Immature natural killer cell (primary cell): ENCODE measurements at regions not wholly inside any gene's neighbourhood (a gene's known extent, or its start where the extent isn't known, plus 50 kb on each side); places are given as distances from the start of the nearest gene placed in this dataset.

ENCODE experiments used
- DNase-seq, 3 donors: peaks; one replicate each; pipeline ENCODE4 v3.0.0; 2022; ENCODE audit warnings: mixed read lengths in 1 of 3
- H3K27ac Mint-ChIP-seq, 6 donors: one replicate each; pipeline ENCODE4 v1.8.0; 2020; ENCODE audit warnings: mixed read lengths in 6 of 6, mild to moderate bottlenecking in 5 of 6, inconsistent platforms in 4 of 6, moderate library complexity in 3 of 6
- H3K27me3 Mint-ChIP-seq, 3 donors: one replicate each; pipeline ENCODE4 v1.8.0; 2020 to 2021; ENCODE audit warnings: low read depth in 3 of 3, mild to moderate bottlenecking in 3 of 3, mixed read lengths in 3 of 3, moderate library complexity in 3 of 3, inconsistent platforms in 1 of 3
- H3K36me3 Mint-ChIP-seq, 3 donors: one replicate each; pipeline ENCODE4 v1.8.0; 2020; ENCODE audit warnings: mixed read lengths in 3 of 3, inconsistent platforms in 2 of 3, mild to moderate bottlenecking in 2 of 3
- H3K4me1 Mint-ChIP-seq, 2 donors: one replicate each; pipeline ENCODE4 v1.8.0; 2020; ENCODE audit warnings: inconsistent platforms in 2 of 2, mild to moderate bottlenecking in 2 of 2, mixed read lengths in 2 of 2, moderate library complexity in 1 of 2
- H3K4me3 Mint-ChIP-seq, 5 donors: one replicate each; pipeline ENCODE4 v1.8.0; 2020; ENCODE audit warnings: mild to moderate bottlenecking in 5 of 5, mixed read lengths in 5 of 5, inconsistent platforms in 3 of 5, moderate library complexity in 3 of 5
- H3K9me3 Mint-ChIP-seq, 6 donors: one replicate each; pipeline ENCODE4 v1.8.0; 2020; ENCODE audit warnings: mild to moderate bottlenecking in 6 of 6, mixed read lengths in 6 of 6, inconsistent platforms in 4 of 6, moderate library complexity in 3 of 6

DNA sequence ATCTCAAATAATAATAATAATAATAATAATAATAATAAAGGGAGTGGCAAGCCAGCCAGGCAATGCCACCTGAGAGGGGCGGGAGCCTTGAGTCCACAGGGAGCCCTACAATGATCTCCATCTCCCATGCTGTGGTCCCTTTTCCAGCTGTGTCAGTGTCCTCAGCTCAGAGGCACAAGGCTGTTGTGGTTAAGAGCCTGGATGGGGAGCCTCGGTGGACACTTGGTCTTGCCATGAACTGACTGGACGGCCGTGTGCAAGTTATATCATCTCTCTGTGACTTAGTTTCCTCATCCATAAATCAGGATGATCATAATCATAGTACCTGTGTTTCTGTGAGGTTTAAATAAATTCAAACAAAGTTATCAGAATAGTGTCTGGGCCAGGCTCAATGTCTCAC lies 127.8 kb upstream of the TIAM1 start:
- no peaks in the 10 kb centered on the region for H3K36me3 Mint-ChIP-seq
- H3K4me1 Mint-ChIP-seq = no peaks in the 10 kb centered on the region
- no peak overlapping the region for H3K27ac Mint-ChIP-seq
- H3K27me3 Mint-ChIP-seq = no peaks in the 10 kb centered on the region
- DNase-seq = no peak
- H3K4me3 Mint-ChIP-seq = no peak overlapping the region
- no peaks in the 10 kb centered on the region for H3K9me3 Mint-ChIP-seq

- Mint-ChIP-seq H3K4me1 (no peaks in the 10 kb centered on the region), H3K9me3 (no peaks in the 10 kb centered on the region), H3K27me3 (no peaks in the 10 kb centered on the region), H3K27ac (no peak overlapping the region), H3K4me3 (no peak overlapping the region), H3K36me3 (no peaks in the 10 kb centered on the region)
- no peak for DNase-seq
These were observed 127.0 kb upstream of the TIAM1 start for GRCh38 chr21:31470896-31471694.

GRCh38 chr21:31460980-31461379 lies 116.9 kb upstream of the TIAM1 start:
- Mint-ChIP-seq H3K36me3 (no peaks in the 10 kb centered on the region), H3K4me3 (no peak overlapping the region), H3K27ac (no peak overlapping the region), H3K9me3 (no peaks in the 10 kb centered on the region), H3K27me3 (peaks cover 1 to 6% (median 2%) of the 10 kb centered on the region in 3 donors), H3K4me1 (peaks cover 0 to 1% of the 10 kb centered on the region in 2 donors)
- DNase-seq = no peak

DNA sequence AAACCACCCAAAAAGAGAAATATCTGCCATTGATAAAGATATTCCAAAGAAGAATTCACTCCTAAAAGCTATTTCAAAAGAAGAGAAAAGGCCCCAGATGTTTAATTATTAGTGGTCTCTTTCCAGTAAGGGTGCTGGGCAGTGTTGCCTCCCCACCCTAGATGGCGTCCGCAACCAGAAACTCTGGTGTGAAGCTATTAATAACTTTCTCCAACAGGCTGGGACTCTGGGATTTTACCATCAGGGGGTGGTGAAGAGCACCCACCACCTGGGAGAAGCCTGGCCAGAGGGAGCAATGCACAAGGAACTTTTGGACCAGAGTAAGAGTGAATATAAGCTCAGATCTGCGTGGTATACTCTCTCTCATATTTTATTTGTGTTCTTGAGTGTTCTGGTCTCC lies 115.4 kb upstream of the TIAM1 start:
- Mint-ChIP-seq H3K36me3 (no peaks in the 10 kb centered on the region), H3K27me3 (peaks cover 1 to 6% (median 2%) of the 10 kb centered on the region in 3 donors), H3K4me3 (no peak overlapping the region), H3K9me3 (no peaks in the 10 kb centered on the region), H3K4me1 (peaks cover 0 to 1% of the 10 kb centered on the region in 2 donors), H3K27ac (no peak overlapping the region)
- no peak for DNase-seq

DNA sequence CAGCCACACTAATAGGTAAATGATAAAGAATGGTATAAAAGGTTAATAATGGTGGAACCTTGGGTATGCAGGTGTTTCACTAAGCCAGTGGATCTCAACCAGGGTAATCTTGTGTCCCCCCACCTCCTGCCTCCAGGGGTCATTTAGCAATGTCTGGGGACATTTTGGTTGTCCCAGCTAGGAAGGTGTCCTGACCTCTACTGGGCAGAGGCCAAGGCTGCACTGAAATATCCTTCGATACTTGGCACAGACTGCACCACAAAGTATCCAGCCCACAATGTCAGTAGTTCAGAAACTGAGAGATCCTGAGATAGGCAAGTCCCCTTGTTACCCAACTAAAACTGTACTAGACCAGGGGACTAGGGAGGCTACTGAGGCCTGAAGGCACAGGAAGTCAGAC lies 113.6 kb upstream of the TIAM1 start:
- peaks cover 0 to 1% of the 10 kb centered on the region in 2 donors for H3K4me1 Mint-ChIP-seq
- peaks cover 0 to 4% (median 0%) of the 10 kb centered on the region in 3 donors for H3K36me3 Mint-ChIP-seq
- H3K9me3 Mint-ChIP-seq = no peaks in the 10 kb centered on the region
- peaks cover 0 to 6% (median 1%) of the 10 kb centered on the region in 3 donors for H3K27me3 Mint-ChIP-seq
- H3K27ac Mint-ChIP-seq = no peak overlapping the region
- no peak overlapping the region for H3K4me3 Mint-ChIP-seq
- DNase-seq = peak in 1 of 3 donors; percentile 6

GRCh38 chr21:31456201-31456600 lies 112.1 kb upstream of the TIAM1 start:
- no peak overlapping the region for H3K4me3 Mint-ChIP-seq
- H3K27me3 Mint-ChIP-seq = peaks cover 0 to 4% (median 3%) of the 10 kb centered on the region in 3 donors
- H3K27ac Mint-ChIP-seq = no peak overlapping the region
- DNase-seq = no peak
- H3K36me3 Mint-ChIP-seq = peaks cover 0 to 4% (median 0%) of the 10 kb centered on the region in 3 donors
- H3K9me3 Mint-ChIP-seq = no peaks in the 10 kb centered on the region
- H3K4me1 Mint-ChIP-seq = peaks cover 0 to 1% of the 10 kb centered on the region in 2 donors

- peaks cover 0 to 4% (median 3%) of the 10 kb centered on the region in 3 donors for H3K27me3 Mint-ChIP-seq
- no peak overlapping the region for H3K4me3 Mint-ChIP-seq
- no peaks in the 10 kb centered on the region for H3K9me3 Mint-ChIP-seq
- DNase-seq = no peak
- peaks cover 0 to 1% of the 10 kb centered on the region in 2 donors for H3K4me1 Mint-ChIP-seq
- peaks cover 0 to 4% (median 0%) of the 10 kb centered on the region in 3 donors for H3K36me3 Mint-ChIP-seq
- H3K27ac Mint-ChIP-seq = no peak overlapping the region
These were observed 111.4 kb upstream of the TIAM1 start for GRCh38 chr21:31455506-31455905.

GRCh38 chr21:31450980-31451379 lies 106.9 kb upstream of the TIAM1 start:
- Mint-ChIP-seq H3K36me3 (peaks cover 0 to 4% (median 0%) of the 10 kb centered on the region in 3 donors), H3K4me3 (no peak overlapping the region), H3K27me3 (peaks cover 1 to 3% (median 1%) of the 10 kb centered on the region in 3 donors), H3K27ac (no peak overlapping the region), H3K4me1 (peaks cover 21 to 22% of the 10 kb centered on the region in 2 donors), H3K9me3 (no peaks in the 10 kb centered on the region)
- DNase-seq = no peak

DNA sequence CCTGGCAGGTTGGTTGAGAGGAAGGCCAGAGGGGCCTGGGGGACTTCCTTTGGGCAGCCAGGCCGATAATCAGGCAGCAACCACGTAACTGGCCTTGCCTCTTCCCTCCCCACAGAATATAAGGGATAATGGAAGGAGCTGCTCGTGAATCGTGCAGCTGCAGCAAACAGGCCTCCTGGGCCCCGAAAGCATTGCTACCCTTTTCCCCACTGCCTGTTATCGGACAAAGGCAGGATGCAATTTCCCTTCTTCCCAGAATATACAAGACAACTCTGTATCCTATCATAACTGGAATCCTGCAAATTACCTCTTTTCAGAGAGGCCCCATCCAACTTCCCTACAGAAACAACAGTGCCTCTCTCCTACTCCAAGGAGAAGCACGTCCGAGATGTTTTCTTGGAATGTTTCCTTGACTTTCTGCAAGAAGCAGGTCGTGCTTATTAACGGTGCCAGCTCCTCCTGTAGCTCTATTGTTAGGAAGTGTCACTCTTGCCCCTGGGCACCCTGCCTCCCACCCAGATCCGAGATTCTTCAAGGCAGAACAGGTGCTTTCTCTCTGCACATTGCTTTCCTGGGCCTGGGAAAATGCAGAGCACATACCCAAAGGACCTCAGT lies 106.0 kb upstream of the TIAM1 start:
- no peak overlapping the region for H3K4me3 Mint-ChIP-seq
- peaks cover 0 to 4% (median 0%) of the 10 kb centered on the region in 3 donors for H3K36me3 Mint-ChIP-seq
- no peaks in the 10 kb centered on the region for H3K9me3 Mint-ChIP-seq
- H3K27ac Mint-ChIP-seq = no peak overlapping the region
- no peak for DNase-seq
- peaks cover 29 to 32% of the 10 kb centered on the region in 2 donors for H3K4me1 Mint-ChIP-seq
- H3K27me3 Mint-ChIP-seq = peaks cover 1 to 3% (median 1%) of the 10 kb centered on the region in 3 donors

DNA sequence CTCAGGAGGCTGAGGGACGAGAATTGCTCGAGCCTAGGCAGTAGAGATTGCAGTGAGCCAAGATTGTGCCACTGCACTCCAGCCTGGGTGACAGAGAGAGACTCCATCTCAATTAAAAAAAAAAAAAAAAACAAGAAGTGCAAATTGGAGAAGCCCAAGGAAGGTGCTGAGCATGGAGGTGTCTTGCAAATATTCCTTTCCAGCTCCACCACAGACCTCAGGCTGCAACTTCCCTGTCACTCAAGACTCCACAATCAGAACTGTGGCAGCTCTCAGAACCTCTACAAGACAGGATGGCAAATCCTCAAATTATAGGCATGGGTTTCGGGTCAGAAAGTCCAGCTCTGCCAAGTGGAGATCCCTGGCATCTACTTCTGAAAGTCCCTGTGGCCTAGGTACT lies 104.4 kb upstream of the TIAM1 start:
- no peaks in the 10 kb centered on the region for H3K36me3 Mint-ChIP-seq
- H3K27ac Mint-ChIP-seq = no peak overlapping the region
- H3K4me1 Mint-ChIP-seq = peaks cover 44 to 47% of the 10 kb centered on the region in 2 donors
- H3K9me3 Mint-ChIP-seq = no peaks in the 10 kb centered on the region
- H3K27me3 Mint-ChIP-seq = peaks cover 1 to 3% (median 1%) of the 10 kb centered on the region in 3 donors
- no peak overlapping the region for H3K4me3 Mint-ChIP-seq
- DNase-seq = no peak

DNA sequence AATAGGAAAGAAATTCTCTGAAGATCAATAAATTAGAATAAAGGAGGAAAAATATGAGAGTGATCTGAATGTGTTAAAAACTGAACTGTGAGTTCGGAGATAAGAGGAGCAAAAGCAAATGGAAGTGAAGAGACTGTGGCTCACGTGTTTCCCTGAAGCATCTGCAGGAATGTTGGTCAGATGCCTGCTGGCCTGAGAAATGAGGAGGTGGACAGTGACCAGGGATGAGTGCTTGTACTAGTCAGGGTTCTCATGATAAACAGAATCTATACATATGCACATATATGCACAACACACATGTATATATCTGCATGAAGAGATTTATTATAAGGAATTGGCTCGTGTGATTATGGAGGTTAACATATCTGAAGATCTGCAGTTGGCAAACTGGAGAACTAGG lies 103.4 kb upstream of the TIAM1 start:
- Mint-ChIP-seq H3K27me3 (peaks cover 1 to 6% (median 3%) of the 10 kb centered on the region in 3 donors), H3K27ac (peak overlapping the region in 2 of 6 donors; percentile 5 to 24), H3K9me3 (no peaks in the 10 kb centered on the region), H3K4me1 (peaks cover 52 to 56% of the 10 kb centered on the region in 2 donors), H3K36me3 (no peaks in the 10 kb centered on the region), H3K4me3 (peak overlapping the region in 1 of 5 donors; percentile 3)
- no peak for DNase-seq

DNA sequence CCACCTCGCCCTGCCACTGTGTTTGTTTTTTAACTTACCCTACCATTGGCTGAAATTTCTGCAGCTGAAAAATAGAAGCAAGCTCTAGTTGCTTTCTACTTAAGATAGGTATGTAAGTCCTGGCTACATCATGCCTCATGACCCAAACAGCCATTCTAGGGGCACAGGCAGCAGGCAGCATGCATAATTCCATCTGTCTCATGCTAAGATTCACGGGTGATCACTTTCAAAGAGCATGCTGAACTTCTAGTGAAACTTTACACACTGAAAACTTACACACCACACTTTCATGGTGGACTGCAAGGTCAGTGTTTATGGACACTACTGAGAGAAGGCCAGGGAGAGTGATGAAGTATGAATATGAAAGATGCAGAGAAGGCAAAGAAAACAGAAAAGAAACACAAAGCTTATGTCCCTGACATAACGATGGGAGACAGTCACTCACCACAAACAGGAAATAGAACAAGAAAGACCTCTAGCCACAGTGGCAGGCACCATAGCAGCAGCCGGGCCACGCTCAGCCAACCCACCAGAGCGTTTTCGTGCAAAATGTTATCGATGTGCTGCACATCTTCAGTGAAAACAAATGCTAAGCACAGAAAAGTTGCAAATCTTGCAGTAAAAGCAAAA lies 102.3 kb upstream of the TIAM1 start:
- Mint-ChIP-seq H3K9me3 (peaks cover 0 to 2% (median 2%) of the 10 kb centered on the region in 6 donors), H3K36me3 (no peaks in the 10 kb centered on the region), H3K27ac (peak overlapping the region; percentile 0 to 86 (median 74)), H3K4me3 (peak overlapping the region; percentile 63 to 82 (median 79)), H3K27me3 (peaks cover 1 to 7% (median 3%) of the 10 kb centered on the region in 3 donors), H3K4me1 (peaks cover 53 to 56% of the 10 kb centered on the region in 2 donors)
- DNase-seq = peak; percentile 26 to 53 (median 37)

- peaks cover 0 to 10% (median 3%) of the 10 kb centered on the region in 6 donors for H3K9me3 Mint-ChIP-seq
- no peak for DNase-seq
- H3K27me3 Mint-ChIP-seq = peaks cover 1 to 7% (median 5%) of the 10 kb centered on the region in 3 donors
- peak overlapping the region in 2 of 6 donors; percentile 31 to 42 for H3K27ac Mint-ChIP-seq
- peaks cover 53 to 56% of the 10 kb centered on the region in 2 donors for H3K4me1 Mint-ChIP-seq
- H3K4me3 Mint-ChIP-seq = peak overlapping the region in 4 of 5 donors; percentile 7 to 66 (median 50)
- no peaks in the 10 kb centered on the region for H3K36me3 Mint-ChIP-seq
These were observed 101.1 kb upstream of the TIAM1 start for GRCh38 chr21:31445137-31445536.
